PC-9 (cell line): ENCODE measurements at regions not wholly inside any gene's neighbourhood (a gene's known extent, or its start where the extent isn't known, plus 50 kb on each side); places are given as distances from the start of the nearest gene placed in this dataset.

ENCODE experiments used
- EZH2 ChIP-seq: fragments of 200-600 bp; sonication (generic); IDR thresholded peaks from 2 replicates; pipeline ENCODE4 v1.8.0; 2017; ENCODE audit warnings: antibody characterized with exemption, low read depth
- TF ChIP-seq, protein P1 (sequence below): fragments of 200-600 bp; sonication (generic); conservative IDR thresholded peaks from 2 replicates; pipeline ENCODE4 v1.6.1; 2017; ENCODE audit warnings: mixed run types, antibody characterized with exemption, mild to moderate bottlenecking, moderate library complexity

GRCh38 chr15:61331019-61331418 lies 101.9 kb upstream of the RORA start:
- TF ChIP-seq, protein P1, sequence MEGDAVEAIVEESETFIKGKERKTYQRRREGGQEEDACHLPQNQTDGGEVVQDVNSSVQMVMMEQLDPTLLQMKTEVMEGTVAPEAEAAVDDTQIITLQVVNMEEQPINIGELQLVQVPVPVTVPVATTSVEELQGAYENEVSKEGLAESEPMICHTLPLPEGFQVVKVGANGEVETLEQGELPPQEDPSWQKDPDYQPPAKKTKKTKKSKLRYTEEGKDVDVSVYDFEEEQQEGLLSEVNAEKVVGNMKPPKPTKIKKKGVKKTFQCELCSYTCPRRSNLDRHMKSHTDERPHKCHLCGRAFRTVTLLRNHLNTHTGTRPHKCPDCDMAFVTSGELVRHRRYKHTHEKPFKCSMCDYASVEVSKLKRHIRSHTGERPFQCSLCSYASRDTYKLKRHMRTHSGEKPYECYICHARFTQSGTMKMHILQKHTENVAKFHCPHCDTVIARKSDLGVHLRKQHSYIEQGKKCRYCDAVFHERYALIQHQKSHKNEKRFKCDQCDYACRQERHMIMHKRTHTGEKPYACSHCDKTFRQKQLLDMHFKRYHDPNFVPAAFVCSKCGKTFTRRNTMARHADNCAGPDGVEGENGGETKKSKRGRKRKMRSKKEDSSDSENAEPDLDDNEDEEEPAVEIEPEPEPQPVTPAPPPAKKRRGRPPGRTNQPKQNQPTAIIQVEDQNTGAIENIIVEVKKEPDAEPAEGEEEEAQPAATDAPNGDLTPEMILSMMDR: no peak
- TF ChIP-seq EZH2: no peak
